Subcutaneous abdominal adipose tissue (tissue), 5 donors: ENCODE measurements at regions not wholly inside any gene's neighbourhood (a gene's known extent, or its start where the extent isn't known, plus 50 kb on each side); places are given as distances from the start of the nearest gene placed in this dataset.

Experiments
- H3K27ac ChIP-seq: one replicate; pipeline ENCODE4 v1.7.0; 2013; ENCODE audit warnings: low read depth, mild to moderate bottlenecking, inconsistent platforms, low read length, moderate library complexity
- H3K27me3 ChIP-seq, 5 donors: one replicate each; pipeline ENCODE4 v1.7.0; 2013; ENCODE audit warnings: low read length in 5 of 5, inconsistent platforms in 1 of 5; ENCODE audit not compliant: control insufficient read depth in 5 of 5, insufficient read depth in 4 of 5
- H3K36me3 ChIP-seq, 5 donors: one replicate each; pipeline ENCODE4 v1.7.0; 2013; ENCODE audit warnings: low read length in 5 of 5; ENCODE audit not compliant: control insufficient read depth in 5 of 5, insufficient read depth in 5 of 5
- H3K4me1 ChIP-seq, 5 donors: one replicate each; pipeline ENCODE4 v1.7.0; 2013; ENCODE audit warnings: low read length in 5 of 5, mild to moderate bottlenecking in 3 of 5, moderate library complexity in 1 of 5; ENCODE audit not compliant: control insufficient read depth in 5 of 5, insufficient read depth in 5 of 5
- H3K4me3 ChIP-seq, 5 donors: one replicate each; pipeline ENCODE4 v1.7.0; 2013; ENCODE audit warnings: low read length in 5 of 5, low read depth in 1 of 5
- H3K9ac ChIP-seq, 5 donors: one replicate each; pipeline ENCODE4 v1.7.0; 2013; ENCODE audit warnings: low read length in 5 of 5, mild to moderate bottlenecking in 4 of 5, moderate library complexity in 3 of 5
- H3K9me3 ChIP-seq, 5 donors: one replicate each; pipeline ENCODE4 v1.7.0; 2013; ENCODE audit warnings: low read length in 5 of 5; ENCODE audit not compliant: control insufficient read depth in 5 of 5
- donor health status: healthy.
- donor health status: healthy.
- donor health status: healthy.
- donor health status: healthy.
- donor health status: healthy.

DNA sequence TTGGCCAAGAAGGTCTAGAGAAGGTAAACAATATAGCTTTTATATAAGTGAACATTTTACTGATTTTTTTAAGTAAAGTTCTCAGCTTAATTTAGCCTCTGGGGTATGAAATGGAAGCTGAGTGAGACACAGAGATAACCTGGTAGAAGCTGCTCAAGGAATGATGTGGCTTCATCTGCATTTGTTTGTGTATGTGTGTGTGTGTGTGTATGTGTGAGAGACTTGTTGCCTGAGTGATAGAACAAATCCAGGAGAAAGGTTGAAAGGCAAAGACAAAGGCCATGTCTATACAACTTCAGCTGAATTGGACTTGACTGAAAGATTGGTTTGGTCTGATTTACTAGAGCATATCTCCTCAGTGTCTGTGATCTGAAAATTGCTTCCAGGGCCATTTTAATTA is 63.6 kb downstream of the PCDH7 start:
- H3K4me3 ChIP-seq: no peak overlapping the region
- H3K9me3 ChIP-seq: no peaks in the 10 kb centered on the region
- no peaks in the 10 kb centered on the region for H3K27me3 ChIP-seq
- H3K9ac ChIP-seq: no peak overlapping the region
- H3K27ac ChIP-seq: no peak overlapping the region
- H3K4me1 ChIP-seq: no peaks in the 10 kb centered on the region
- no peaks in the 10 kb centered on the region for H3K36me3 ChIP-seq

DNA sequence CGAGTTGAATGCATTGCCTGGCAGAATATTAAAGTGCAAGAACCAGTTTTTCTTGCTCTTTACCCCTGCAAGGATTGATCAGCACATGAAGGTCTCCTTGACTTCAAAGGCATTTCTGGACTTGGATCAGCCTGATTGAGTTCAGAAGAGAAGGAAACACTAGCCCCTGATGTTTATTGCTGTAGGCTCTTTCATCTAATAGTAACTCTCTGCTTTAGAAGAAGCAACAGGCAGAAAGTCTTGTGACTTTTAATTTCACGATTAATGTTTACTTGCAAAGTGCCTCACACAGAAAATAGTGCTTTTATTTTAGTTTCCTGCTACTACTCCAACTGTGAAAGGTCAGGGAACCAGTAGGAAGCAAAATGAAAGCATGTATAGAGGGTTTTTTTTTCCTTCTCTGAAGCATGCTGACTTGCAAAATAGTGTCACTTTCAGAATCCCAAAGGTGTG is 69.1 kb downstream of the PCDH7 start:
- no peak overlapping the region for H3K27ac ChIP-seq
- H3K27me3 ChIP-seq: no peaks in the 10 kb centered on the region
- H3K4me1 ChIP-seq: no peaks in the 10 kb centered on the region
- no peaks in the 10 kb centered on the region for H3K36me3 ChIP-seq
- H3K9me3 ChIP-seq: no peaks in the 10 kb centered on the region
- no peak overlapping the region for H3K4me3 ChIP-seq
- no peak overlapping the region for H3K9ac ChIP-seq

DNA sequence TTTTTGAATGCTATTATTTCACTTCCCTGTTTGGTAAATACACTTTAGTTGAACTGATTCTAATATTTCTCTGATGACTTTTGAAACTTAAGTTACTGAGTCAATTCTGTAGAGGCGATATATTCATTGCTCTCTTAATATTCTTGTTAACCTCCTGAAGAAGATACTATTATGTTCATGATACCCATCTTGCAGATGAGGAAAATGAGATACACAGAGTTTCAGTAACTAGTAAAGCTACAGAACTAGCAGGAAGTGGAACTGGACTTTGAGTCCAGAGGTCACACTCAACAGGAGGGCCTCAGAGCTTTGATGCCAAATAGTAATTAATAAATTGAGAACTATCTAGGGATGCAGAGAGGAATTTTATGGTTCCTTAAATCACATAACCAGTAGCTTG is 70.0 kb downstream of the PCDH7 start:
- no peaks in the 10 kb centered on the region for H3K4me1 ChIP-seq
- H3K9ac ChIP-seq: no peak overlapping the region
- no peaks in the 10 kb centered on the region for H3K27me3 ChIP-seq
- H3K9me3 ChIP-seq: no peaks in the 10 kb centered on the region
- H3K4me3 ChIP-seq: no peak overlapping the region
- no peaks in the 10 kb centered on the region for H3K36me3 ChIP-seq
- no peak overlapping the region for H3K27ac ChIP-seq

DNA sequence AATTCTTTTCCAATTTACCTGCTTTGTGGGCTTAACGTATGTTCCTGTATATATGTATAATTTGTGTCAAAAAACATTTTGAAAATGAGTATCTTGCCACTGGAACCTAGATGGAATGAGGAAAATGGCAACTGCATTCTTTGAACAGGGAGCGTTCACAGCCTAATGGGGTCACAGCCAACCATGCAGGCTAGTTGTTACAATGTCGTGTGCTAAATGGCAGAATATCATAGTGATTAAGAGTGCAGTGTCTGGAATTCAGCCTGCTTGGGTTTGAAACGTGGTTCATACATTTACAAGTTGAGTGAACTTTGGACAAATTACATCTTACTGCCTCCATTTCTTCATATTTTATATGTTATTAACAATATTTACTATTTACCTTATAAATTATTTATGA is 70.8 kb downstream of the PCDH7 start:
- Histone ChIP-seq H3K27ac (no peak overlapping the region), H3K36me3 (no peaks in the 10 kb centered on the region), H3K9me3 (no peaks in the 10 kb centered on the region), H3K9ac (no peak overlapping the region), H3K27me3 (no peaks in the 10 kb centered on the region), H3K4me1 (no peaks in the 10 kb centered on the region), H3K4me3 (no peak overlapping the region)

DNA sequence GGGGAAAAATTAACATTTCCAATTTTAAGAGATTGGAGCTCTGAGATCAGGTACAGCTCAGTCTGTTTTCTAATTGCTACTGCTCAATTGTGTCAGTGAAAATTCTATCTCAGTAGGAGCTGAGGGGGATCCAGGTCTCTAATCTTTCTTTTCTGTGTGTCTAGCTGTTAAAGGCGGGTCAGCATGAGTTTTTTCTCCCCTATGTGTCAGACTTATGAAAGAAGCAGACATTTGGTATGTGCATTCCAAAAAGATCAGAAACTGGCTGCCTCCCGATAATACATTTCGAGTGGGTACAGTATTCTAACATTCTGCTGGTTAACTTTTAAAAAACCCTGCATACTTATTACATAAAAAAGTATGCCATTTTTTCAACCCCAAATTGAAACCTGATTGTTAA is 72.4 kb downstream of the PCDH7 start:
- Histone ChIP-seq H3K4me1 (no peaks in the 10 kb centered on the region), H3K27ac (no peak overlapping the region), H3K36me3 (no peaks in the 10 kb centered on the region), H3K27me3 (no peaks in the 10 kb centered on the region), H3K4me3 (no peak overlapping the region), H3K9me3 (no peaks in the 10 kb centered on the region), H3K9ac (no peak overlapping the region)

DNA sequence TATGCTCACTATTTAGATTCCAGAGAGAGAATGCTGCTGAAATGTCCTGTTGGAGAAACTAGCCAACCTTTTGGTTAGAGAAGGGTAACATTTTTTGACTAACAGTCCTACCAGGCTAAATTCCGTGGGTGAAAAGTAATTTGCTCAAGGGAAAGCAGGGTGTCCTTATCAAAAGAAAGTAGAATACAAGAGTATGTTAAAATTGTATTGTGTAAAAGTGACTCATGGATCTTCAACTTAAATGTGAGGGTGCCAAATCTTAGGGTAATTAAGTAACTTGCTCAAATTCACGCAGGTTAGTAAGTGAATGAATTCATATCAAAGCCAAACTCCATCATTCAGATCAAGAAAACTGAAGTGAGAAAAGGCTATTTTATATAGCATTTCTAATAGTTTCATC is 81.7 kb downstream of the PCDH7 start:
- H3K27me3 ChIP-seq: no peaks in the 10 kb centered on the region
- peaks cover 0 to 7% (median 0%) of the 10 kb centered on the region in 5 donors for H3K9me3 ChIP-seq
- H3K9ac ChIP-seq: no peak overlapping the region
- H3K27ac ChIP-seq: no peak overlapping the region
- H3K4me1 ChIP-seq: peaks cover 0 to 7% (median 0%) of the 10 kb centered on the region in 5 donors
- no peaks in the 10 kb centered on the region for H3K36me3 ChIP-seq
- H3K4me3 ChIP-seq: no peak overlapping the region

DNA sequence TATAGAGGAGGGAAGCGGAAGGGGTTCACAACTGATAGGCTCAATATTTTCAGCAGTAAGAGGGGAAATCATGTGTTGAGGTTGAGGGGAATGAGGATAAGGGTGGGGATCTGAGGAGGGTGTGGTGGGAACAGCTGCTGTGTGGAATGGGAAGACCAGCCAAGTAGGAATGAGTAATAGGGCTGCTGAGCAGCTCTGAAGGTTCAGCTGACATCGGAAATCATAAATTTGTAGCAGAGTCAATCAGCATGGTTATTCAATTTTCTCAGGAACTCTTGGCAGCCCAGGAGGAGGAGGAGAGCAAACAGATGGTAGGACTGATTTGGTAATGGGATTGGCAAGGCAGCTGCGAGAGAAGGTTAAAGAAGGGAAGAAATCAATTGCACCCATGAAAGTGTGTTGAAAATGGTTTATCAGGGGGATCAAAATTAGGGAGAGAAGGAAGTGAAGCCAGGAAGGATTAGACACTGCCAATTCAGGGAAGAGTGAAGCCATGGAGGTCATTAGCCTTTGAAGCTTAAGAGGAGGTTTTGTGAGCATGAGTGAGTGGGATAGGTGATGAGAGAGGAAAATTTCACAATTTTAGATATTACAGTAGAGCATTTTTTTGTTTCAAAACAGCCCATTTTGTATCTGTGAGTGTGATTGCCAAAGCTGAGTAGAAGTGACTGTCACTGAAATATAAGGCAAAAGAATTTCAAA is 82.6 kb downstream of the PCDH7 start:
- no peak overlapping the region for H3K27ac ChIP-seq
- H3K4me3 ChIP-seq: no peak overlapping the region
- H3K9me3 ChIP-seq: peaks cover 0 to 7% (median 0%) of the 10 kb centered on the region in 5 donors

DNA sequence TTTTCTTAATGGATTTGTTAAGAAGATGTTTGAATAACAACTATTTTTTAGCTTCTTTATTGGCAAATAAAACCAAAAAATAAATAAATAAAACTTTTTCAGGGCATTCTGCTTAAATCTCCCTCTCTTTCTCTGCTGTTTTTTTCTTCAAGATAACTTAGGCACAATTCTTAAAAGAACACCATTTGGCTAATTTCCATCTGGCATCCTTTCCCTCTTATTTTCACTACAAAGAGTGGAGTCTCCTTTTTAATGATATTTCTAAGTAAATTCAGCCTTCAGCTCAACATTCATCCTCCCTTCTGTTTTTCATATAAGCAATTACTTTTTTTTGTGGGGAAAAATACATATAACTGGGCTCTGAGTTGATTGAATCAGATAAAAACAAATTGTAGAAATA is 88.1 kb downstream of the PCDH7 start:
- H3K4me3 ChIP-seq: no peak overlapping the region
- H3K36me3 ChIP-seq: no peaks in the 10 kb centered on the region
- H3K4me1 ChIP-seq: no peaks in the 10 kb centered on the region
- no peaks in the 10 kb centered on the region for H3K27me3 ChIP-seq
- H3K27ac ChIP-seq: no peak overlapping the region
- no peak overlapping the region for H3K9ac ChIP-seq
- H3K9me3 ChIP-seq: peaks cover 0 to 7% (median 0%) of the 10 kb centered on the region in 5 donors

More for the DNA sequence above, 82.6 kb downstream of the PCDH7 start:
- Histone ChIP-seq H3K4me1 (peaks cover 0 to 7% (median 0%) of the 10 kb centered on the region in 5 donors), H3K27me3 (no peaks in the 10 kb centered on the region), H3K36me3 (no peaks in the 10 kb centered on the region), H3K9ac (no peak overlapping the region)

DNA sequence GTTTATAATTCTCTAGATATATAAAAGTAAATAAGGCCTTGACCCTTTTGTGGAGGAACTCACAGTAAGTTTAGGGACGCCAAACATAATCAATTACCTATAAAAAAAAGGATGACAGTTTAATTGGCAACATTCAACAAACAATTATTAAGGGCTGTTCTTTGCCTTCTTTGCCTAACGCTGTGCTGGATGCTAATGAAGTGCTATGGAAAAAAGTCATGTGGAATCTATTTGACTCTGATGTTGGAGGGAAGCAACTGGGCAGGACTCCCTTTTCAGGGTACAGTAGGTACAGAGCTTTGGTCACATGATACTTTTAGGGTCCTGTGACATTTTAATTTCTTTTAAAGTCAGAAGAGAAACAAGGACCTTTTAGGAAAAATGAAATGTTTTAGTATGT is 91.1 kb downstream of the PCDH7 start:
- H3K27me3 ChIP-seq: no peaks in the 10 kb centered on the region
- H3K9me3 ChIP-seq: no peaks in the 10 kb centered on the region
- H3K36me3 ChIP-seq: no peaks in the 10 kb centered on the region
- H3K4me1 ChIP-seq: no peaks in the 10 kb centered on the region
- H3K27ac ChIP-seq: no peak overlapping the region
- no peak overlapping the region for H3K9ac ChIP-seq
- no peak overlapping the region for H3K4me3 ChIP-seq

DNA sequence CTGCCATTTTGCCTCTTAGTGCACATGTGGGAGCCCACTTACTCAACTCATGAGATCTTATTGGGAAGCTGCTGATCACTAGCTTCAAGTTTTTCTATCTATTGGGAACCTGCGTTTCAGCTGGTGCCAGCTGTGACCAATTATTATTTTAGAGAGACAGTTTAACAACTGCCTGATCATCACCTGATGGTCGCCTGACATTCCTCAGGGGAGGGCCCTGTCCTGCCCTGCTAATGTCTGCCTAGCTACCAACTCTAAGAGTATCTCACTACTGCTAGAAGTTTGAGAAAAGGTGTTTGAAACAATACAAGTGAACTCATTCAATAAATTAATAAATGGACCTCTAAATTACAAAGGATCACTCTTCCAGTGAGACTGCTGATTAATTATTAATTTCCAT is 95.5 kb downstream of the PCDH7 start:
- no peaks in the 10 kb centered on the region for H3K36me3 ChIP-seq
- H3K4me3 ChIP-seq: no peak overlapping the region
- H3K9ac ChIP-seq: no peak overlapping the region
- H3K4me1 ChIP-seq: no peaks in the 10 kb centered on the region
- no peak overlapping the region for H3K27ac ChIP-seq
- H3K9me3 ChIP-seq: no peaks in the 10 kb centered on the region
- H3K27me3 ChIP-seq: no peaks in the 10 kb centered on the region
